ENCODE measurements at regions not wholly inside any gene's neighbourhood (a gene's known extent, or its start where the extent isn't known, plus 50 kb on each side); places are given as distances from the start of the nearest gene placed in this dataset.

- no peak for DNase-seq (ENCODE audit: low spot score)
- TF ChIP-seq CTCF (IDR thresholded peaks at IDR 0.05; ENCODE audit: borderline replicate concordance, control extremely low read depth, extremely low read depth, insufficient read depth, missing control alignments), result no peak
- in situ Hi-C loops (cut with MboI; ENCODE audit: low sequenced_read_pairs, unreplicated experiment), result no loop called here
Measured at GRCh38 chr5:38162625-38163024, 95.7 kb upstream of the EGFLAM start.

GRCh38 chr5:38157024-38157423 lies 101.3 kb upstream of the EGFLAM start:
- DNase-seq (ENCODE audit: low spot score), result no peak
- in situ Hi-C loops (cut with MboI; ENCODE audit: low sequenced_read_pairs, unreplicated experiment), result no loop called here
- TF ChIP-seq CTCF (IDR thresholded peaks at IDR 0.05; ENCODE audit: borderline replicate concordance, control extremely low read depth, extremely low read depth, insufficient read depth, missing control alignments), result no peak

GRCh38 chr5:38154615-38155204 lies 103.6 kb upstream of the EGFLAM start:
- in situ Hi-C loops (cut with MboI; ENCODE audit: low sequenced_read_pairs, unreplicated experiment), result no loop called here
- no peak for TF ChIP-seq CTCF (IDR thresholded peaks at IDR 0.05; ENCODE audit: borderline replicate concordance, control extremely low read depth, extremely low read depth, insufficient read depth, missing control alignments)
- DNase-seq (ENCODE audit: low spot score), result no peak

- no peak for TF ChIP-seq CTCF (IDR thresholded peaks at IDR 0.05; ENCODE audit: borderline replicate concordance, control extremely low read depth, extremely low read depth, insufficient read depth, missing control alignments)
- DNase-seq (ENCODE audit: low spot score), result no peak
- in situ Hi-C loops (cut with MboI; ENCODE audit: low sequenced_read_pairs, unreplicated experiment), result no loop called here
Measured at GRCh38 chr5:38151878-38152277, 106.5 kb upstream of the EGFLAM start.

GRCh38 chr5:38149815-38150195 lies 108.6 kb upstream of the EGFLAM start:
- DNase-seq (ENCODE audit: low spot score), result no peak
- TF ChIP-seq CTCF (IDR thresholded peaks at IDR 0.05; ENCODE audit: borderline replicate concordance, control extremely low read depth, extremely low read depth, insufficient read depth, missing control alignments), result no peak
- in situ Hi-C loops (cut with MboI; ENCODE audit: low sequenced_read_pairs, unreplicated experiment), result no loop called here

GRCh38 chr5:38148021-38148625 lies 110.2 kb upstream of the EGFLAM start:
- in situ Hi-C loops (cut with MboI; ENCODE audit: low sequenced_read_pairs, unreplicated experiment), result no loop called here
- no peak for TF ChIP-seq CTCF (IDR thresholded peaks at IDR 0.05; ENCODE audit: borderline replicate concordance, control extremely low read depth, extremely low read depth, insufficient read depth, missing control alignments)
- DNase-seq (ENCODE audit: low spot score), result no peak
